ENCODE measurements at regions not wholly inside any gene's neighbourhood (a gene's known extent, or its start where the extent isn't known, plus 50 kb on each side); places are given as distances from the start of the nearest gene placed in this dataset.

DNA sequence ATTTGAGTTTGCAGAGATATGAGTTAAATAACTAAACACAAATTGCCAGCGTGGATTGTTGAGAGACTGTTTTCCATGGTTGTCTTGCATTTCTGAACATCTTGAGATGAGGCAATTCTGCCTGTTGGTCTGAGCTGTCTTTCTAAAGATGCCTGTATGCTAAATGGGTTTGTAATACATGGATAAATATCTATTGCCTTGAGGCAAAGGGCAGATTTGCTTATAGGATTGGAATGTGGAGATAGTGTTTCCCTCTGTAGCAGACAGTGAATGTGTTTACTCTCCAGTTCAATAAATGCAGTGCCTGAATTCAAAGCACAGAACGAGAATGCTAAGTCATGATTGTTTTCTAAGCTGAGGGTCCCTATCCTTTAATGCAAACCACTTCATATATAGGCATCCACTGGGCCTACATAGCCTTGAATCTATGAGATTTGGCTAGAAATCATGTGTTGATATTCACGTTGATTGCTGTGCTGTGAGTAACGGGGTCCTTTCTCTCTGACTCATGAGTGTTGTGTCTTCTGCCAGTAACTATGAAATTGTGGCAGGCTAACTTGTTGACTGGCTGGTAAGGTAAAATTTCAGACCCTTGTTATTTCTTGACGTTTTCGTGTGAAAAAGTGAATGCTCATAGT is 2554.8 kb downstream of the PCDH9 start:
- no TSS peak for BruUV-seq (replicated peaks)
- no peak overlapping the region for H3K4me2 ChIP-seq (ENCODE audit: control insufficient read depth, insufficient read depth)
- no peak overlapping the region for H2AFZ ChIP-seq (ENCODE audit: control insufficient read depth, low read depth, low read length)

DNA sequence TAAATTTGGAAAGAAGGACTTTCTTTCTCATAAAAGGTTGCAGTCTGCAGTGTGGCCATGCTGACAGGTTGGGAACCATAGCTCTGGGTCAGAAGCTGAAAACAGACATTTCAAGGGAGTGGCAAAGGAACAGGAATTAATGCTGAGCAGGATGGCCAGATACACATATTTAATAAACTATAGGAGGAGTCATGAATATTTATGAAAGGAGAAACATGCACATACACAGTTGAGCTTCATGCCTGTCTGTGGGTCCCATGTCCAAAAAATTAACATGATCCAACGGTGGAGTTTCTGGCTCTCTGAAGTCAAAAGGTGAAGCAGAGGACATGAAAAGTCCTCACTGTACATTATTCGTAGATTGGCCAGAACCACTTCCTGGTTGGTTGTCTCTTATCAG is 2556.0 kb downstream of the PCDH9 start:
- POLR2A ChIA-PET = interaction anchor here (1.2 kb wide), 1 partner anchor 34 kb away, joined by 3 read pairs; no protein-coding TSS in a partner anchor
- in situ Hi-C loops (cut with MboI) = no loop called here
- TF ChIP-seq, protein P1, sequence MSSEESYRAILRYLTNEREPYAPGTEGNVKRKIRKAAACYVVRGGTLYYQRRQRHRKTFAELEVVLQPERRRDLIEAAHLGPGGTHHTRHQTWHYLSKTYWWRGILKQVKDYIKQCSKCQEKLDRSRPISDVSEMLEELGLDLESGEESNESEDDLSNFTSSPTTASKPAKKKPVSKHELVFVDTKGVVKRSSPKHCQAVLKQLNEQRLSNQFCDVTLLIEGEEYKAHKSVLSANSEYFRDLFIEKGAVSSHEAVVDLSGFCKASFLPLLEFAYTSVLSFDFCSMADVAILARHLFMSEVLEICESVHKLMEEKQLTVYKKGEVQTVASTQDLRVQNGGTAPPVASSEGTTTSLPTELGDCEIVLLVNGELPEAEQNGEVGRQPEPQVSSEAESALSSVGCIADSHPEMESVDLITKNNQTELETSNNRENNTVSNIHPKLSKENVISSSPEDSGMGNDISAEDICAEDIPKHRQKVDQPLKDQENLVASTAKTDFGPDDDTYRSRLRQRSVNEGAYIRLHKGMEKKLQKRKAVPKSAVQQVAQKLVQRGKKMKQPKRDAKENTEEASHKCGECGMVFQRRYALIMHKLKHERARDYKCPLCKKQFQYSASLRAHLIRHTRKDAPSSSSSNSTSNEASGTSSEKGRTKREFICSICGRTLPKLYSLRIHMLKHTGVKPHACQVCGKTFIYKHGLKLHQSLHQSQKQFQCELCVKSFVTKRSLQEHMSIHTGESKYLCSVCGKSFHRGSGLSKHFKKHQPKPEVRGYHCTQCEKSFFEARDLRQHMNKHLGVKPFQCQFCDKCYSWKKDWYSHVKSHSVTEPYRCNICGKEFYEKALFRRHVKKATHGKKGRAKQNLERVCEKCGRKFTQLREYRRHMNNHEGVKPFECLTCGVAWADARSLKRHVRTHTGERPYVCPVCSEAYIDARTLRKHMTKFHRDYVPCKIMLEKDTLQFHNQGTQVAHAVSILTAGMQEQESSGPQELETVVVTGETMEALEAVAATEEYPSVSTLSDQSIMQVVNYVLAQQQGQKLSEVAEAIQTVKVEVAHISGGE (CRISPR knock-in tag; IDR thresholded peaks at IDR 0.05) = no peak
- TF ChIP-seq POU2F2 (IDR thresholded peaks at IDR 0.05; ENCODE audit: borderline replicate concordance, low read depth, low read length) (no peak), RAD21 (IDR thresholded peaks at IDR 0.05; ENCODE audit: insufficient read depth, low read depth, low read length) (no peak), TCF7 (IDR thresholded peaks at IDR 0.05; ENCODE audit: borderline replicate concordance) (no peak), ZNF274 (IDR thresholded peaks at IDR 0.05; ENCODE audit: insufficient read depth, insufficient read length) (no peak)
- TF ChIP-seq, protein P2, sequence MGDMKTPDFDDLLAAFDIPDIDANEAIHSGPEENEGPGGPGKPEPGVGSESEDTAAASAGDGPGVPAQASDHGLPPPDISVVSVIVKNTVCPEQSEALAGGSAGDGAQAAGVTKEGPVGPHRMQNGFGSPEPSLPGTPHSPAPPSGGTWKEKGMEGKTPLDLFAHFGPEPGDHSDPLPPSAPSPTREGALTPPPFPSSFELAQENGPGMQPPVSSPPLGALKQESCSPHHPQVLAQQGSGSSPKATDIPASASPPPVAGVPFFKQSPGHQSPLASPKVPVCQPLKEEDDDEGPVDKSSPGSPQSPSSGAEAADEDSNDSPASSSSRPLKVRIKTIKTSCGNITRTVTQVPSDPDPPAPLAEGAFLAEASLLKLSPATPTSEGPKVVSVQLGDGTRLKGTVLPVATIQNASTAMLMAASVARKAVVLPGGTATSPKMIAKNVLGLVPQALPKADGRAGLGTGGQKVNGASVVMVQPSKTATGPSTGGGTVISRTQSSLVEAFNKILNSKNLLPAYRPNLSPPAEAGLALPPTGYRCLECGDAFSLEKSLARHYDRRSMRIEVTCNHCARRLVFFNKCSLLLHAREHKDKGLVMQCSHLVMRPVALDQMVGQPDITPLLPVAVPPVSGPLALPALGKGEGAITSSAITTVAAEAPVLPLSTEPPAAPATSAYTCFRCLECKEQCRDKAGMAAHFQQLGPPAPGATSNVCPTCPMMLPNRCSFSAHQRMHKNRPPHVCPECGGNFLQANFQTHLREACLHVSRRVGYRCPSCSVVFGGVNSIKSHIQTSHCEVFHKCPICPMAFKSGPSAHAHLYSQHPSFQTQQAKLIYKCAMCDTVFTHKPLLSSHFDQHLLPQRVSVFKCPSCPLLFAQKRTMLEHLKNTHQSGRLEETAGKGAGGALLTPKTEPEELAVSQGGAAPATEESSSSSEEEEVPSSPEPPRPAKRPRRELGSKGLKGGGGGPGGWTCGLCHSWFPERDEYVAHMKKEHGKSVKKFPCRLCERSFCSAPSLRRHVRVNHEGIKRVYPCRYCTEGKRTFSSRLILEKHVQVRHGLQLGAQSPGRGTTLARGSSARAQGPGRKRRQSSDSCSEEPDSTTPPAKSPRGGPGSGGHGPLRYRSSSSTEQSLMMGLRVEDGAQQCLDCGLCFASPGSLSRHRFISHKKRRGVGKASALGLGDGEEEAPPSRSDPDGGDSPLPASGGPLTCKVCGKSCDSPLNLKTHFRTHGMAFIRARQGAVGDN (IDR thresholded peaks at IDR 0.05) = no peak

More for the DNA sequence above, 2554.8 kb downstream of the PCDH9 start:
- WGBS (ENCODE audit: insufficient coverage, insufficient replicate concordance, low lambda C conversion rate, missing lambda C conversion rate) = 5% methylated on average over 6 of the region's 6 CpGs
- FAIRE-seq (no peak), ATAC-seq (no peak), DNase-seq (ENCODE audit: low read depth, low spot score) (no peak)
- no peaks in the 10 kb centered on the region for H3K79me2 ChIP-seq (ENCODE audit: control insufficient read depth, insufficient read depth, low read length)
- ChIA-PET RAD21 (ENCODE audit: unreplicated experiment) (no interaction called here), POLR2A (interaction anchor here (1.2 kb wide), 1 partner anchor 33 kb away, joined by 3 read pairs; no protein-coding TSS in a partner anchor), CTCF (no interaction called here), SMC1A (ENCODE audit: uncharacterized antibody, unreplicated experiment) (interaction anchor here (1.0 to 1.2 kb wide), 2 partner anchors 10 to 20 kb away, joined by 3 read pairs; no protein-coding TSS in a partner anchor)
- no peaks in the 10 kb centered on the region for H3K4me1 ChIP-seq (ENCODE audit: control insufficient read depth, insufficient read depth, low read length)
- no peak overlapping the region for H3K9ac ChIP-seq (ENCODE audit: control insufficient read depth, insufficient read depth, low read length)
- no peak overlapping the region for H3K4me3 ChIP-seq
- no peak overlapping the region for H3K27ac ChIP-seq (ENCODE audit: control insufficient read depth, insufficient read depth)
- no peaks in the 10 kb centered on the region for H3K36me3 ChIP-seq (ENCODE audit: control insufficient read depth in 2 of 2, insufficient read depth in 2 of 2, low read length in 1 of 2)
- H3K27me3 ChIP-seq (replicated peaks in 1 of 2; ENCODE audit: control insufficient read depth in 2 of 2, insufficient read depth in 2 of 2, low read length in 1 of 2) = no peaks in the 10 kb centered on the region
- intact Hi-C loops (cut with micrococcal nuclease; ENCODE audit: unreplicated experiment) = no loop called here
- in situ Hi-C loops (cut with MboI) = no loop called here
- H3K9me3 ChIP-seq (replicated peaks; ENCODE audit: control insufficient read depth, insufficient read depth, low read length) = no peaks in the 10 kb centered on the region
- H4K20me1 ChIP-seq (ENCODE audit: control insufficient read depth, insufficient read depth) = no peaks in the 10 kb centered on the region
- no peak for TF ChIP-seq IRF4 (IDR thresholded peaks at IDR 0.05; ENCODE audit: low read depth, low read length)
- no peak for TF ChIP-seq SUPT20H (IDR thresholded peaks at IDR 0.05; ENCODE audit: borderline replicate concordance, control insufficient read depth, low read depth, low read length)

More for the DNA sequence above, 2556.0 kb downstream of the PCDH9 start:
- no peak overlapping the region for H2AFZ ChIP-seq (ENCODE audit: control insufficient read depth, low read depth, low read length)
- DNase-seq (ENCODE audit: low read depth, low spot score) (no peak), FAIRE-seq (no peak), ATAC-seq (no peak)
- H3K27me3 ChIP-seq (replicated peaks in 1 of 2; ENCODE audit: control insufficient read depth in 2 of 2, insufficient read depth in 2 of 2, low read length in 1 of 2) = no peaks in the 10 kb centered on the region
- H3K79me2 ChIP-seq (ENCODE audit: control insufficient read depth, insufficient read depth, low read length) = no peaks in the 10 kb centered on the region
- no peak overlapping the region for H3K27ac ChIP-seq (ENCODE audit: control insufficient read depth, insufficient read depth)
- H3K4me3 ChIP-seq = no peak overlapping the region
- intact Hi-C loops (cut with micrococcal nuclease; ENCODE audit: unreplicated experiment) = no loop called here
- H3K36me3 ChIP-seq (ENCODE audit: control insufficient read depth in 2 of 2, insufficient read depth in 2 of 2, low read length in 1 of 2) = no peaks in the 10 kb centered on the region
- no peaks in the 10 kb centered on the region for H4K20me1 ChIP-seq (ENCODE audit: control insufficient read depth, insufficient read depth)
- H3K4me1 ChIP-seq (ENCODE audit: control insufficient read depth, insufficient read depth, low read length) = no peaks in the 10 kb centered on the region
- ChIA-PET SMC1A (ENCODE audit: uncharacterized antibody, unreplicated experiment) (interaction anchor here (1.2 kb wide), 1 partner anchor 11 kb away, joined by 3 read pairs; no protein-coding TSS in a partner anchor), CTCF (interaction anchor here (1.0 kb wide), 1 partner anchor 22 kb away, joined by 3 read pairs; no protein-coding TSS in a partner anchor), RAD21 (ENCODE audit: unreplicated experiment) (no interaction called here)
- no peaks in the 10 kb centered on the region for H3K9me3 ChIP-seq (replicated peaks; ENCODE audit: control insufficient read depth, insufficient read depth, low read length)
- BruUV-seq (replicated peaks) = no TSS peak
- 3% methylated on average over 2 of the region's 2 CpGs for WGBS (ENCODE audit: insufficient coverage, insufficient replicate concordance, low lambda C conversion rate, missing lambda C conversion rate)
- H3K4me2 ChIP-seq (ENCODE audit: control insufficient read depth, insufficient read depth) = no peak overlapping the region
- H3K9ac ChIP-seq (ENCODE audit: control insufficient read depth, insufficient read depth, low read length) = no peak overlapping the region
